ENCODE measurements at regions not wholly inside any gene's neighbourhood (a gene's known extent, or its start where the extent isn't known, plus 50 kb on each side); places are given as distances from the start of the nearest gene placed in this dataset.

GRCh38 chrX:20545538-20545937, 278.8 kb upstream of the RPS6KA3 start:
- TF ChIP-seq CTCF (conservative IDR thresholded peaks at IDR 0.05; ENCODE audit: low read length) (no peak), EZH2phosphoT487 (IDR thresholded peaks at IDR 0.05; ENCODE audit: borderline replicate concordance, low read depth, low read length) (no peak)
